ENCODE measurements at regions not wholly inside any gene's neighbourhood (a gene's known extent, or its start where the extent isn't known, plus 50 kb on each side); places are given as distances from the start of the nearest gene placed in this dataset.

GRCh38 chr4:176526704-176527103, 206.9 kb downstream of the SPCS3 start (continued):
- TF ChIP-seq THRA (CRISPR knock-in tag; IDR thresholded peaks at IDR 0.05; ENCODE audit: borderline replicate concordance) (no peak), ADNP (CRISPR knock-in tag; IDR thresholded peaks at IDR 0.05) (no peak), FOSL2 (CRISPR knock-in tag; IDR thresholded peaks at IDR 0.05) (no peak)

- Histone ChIP-seq H3K27me3 (ENCODE audit: control insufficient read depth in 1 of 2, insufficient read depth in 2 of 2, low read length in 2 of 2) (no peaks in the 10 kb centered on the region), H3K79me2 (ENCODE audit: insufficient read depth, low read length) (no peaks in the 10 kb centered on the region), H3K9ac (ENCODE audit: insufficient read depth, low read depth, low read length) (no peak overlapping the region), H3K4me3 (replicated peaks in 1 of 3; ENCODE audit: insufficient read depth in 1 of 3, low read depth in 2 of 3, low read length in 3 of 3) (no peak overlapping the region), H3K4me1 (ENCODE audit: insufficient read depth, low read length) (no peaks in the 10 kb centered on the region), H2AFZ (ENCODE audit: low read length) (no peak overlapping the region), H3K27ac (ENCODE audit: extremely low read length, insufficient read depth, low read length) (no peak overlapping the region), H3K9me3 (ENCODE audit: low read length) (no peaks in the 10 kb centered on the region), H3K36me3 (replicated peaks in 1 of 2; ENCODE audit: control insufficient read depth in 1 of 2, insufficient read depth in 2 of 2, low read length in 2 of 2) (no peaks in the 10 kb centered on the region), H4K20me1 (ENCODE audit: insufficient read depth, low read length) (no peaks in the 10 kb centered on the region; the same call in 1 of the 2 replicates), H3K4me2 (ENCODE audit: low read depth, low read length) (no peak overlapping the region)
- FAIRE-seq = no peak
- in situ Hi-C loops (cut with HindIII; ENCODE audit: extremely low pct_ligation_motif_present, low pct_unique_long_range_greater_than_20kb) = no loop called here
- intact Hi-C loops (cut with micrococcal nuclease; ENCODE audit: unreplicated experiment) = no loop called here
- no TSS peak for BruUV-seq (replicated peaks)
- ChIA-PET POLR2A (no interaction called here), CTCF (ENCODE audit: low intra/inter-chr PET ratio, low total read pairs) (no interaction called here)
- DNase-seq (ENCODE audit: low spot score) = no peak
- no peak for ATAC-seq
- TF ChIP-seq ZMAT5 (CRISPR knock-in tag; IDR thresholded peaks at IDR 0.05; ENCODE audit: borderline replicate concordance, low read depth) (no peak), CBX1 (IDR thresholded peaks at IDR 0.05; ENCODE audit: low read depth) (no peak), ZHX1 (CRISPR knock-in tag; IDR thresholded peaks at IDR 0.05; ENCODE audit: low read depth) (no peak), ZNF839 (CRISPR knock-in tag; IDR thresholded peaks at IDR 0.05; ENCODE audit: borderline replicate concordance) (no peak), ZNF577 (CRISPR knock-in tag; IDR thresholded peaks at IDR 0.05; ENCODE audit: borderline replicate concordance, low read depth) (no peak)
Measured at GRCh38 chr4:176529574-176529973, 209.8 kb downstream of the SPCS3 start.
